ENCODE measurements at regions not wholly inside any gene's neighbourhood (a gene's known extent, or its start where the extent isn't known, plus 50 kb on each side); places are given as distances from the start of the nearest gene placed in this dataset.

- no peak for TF ChIP-seq PATZ1 (tag by site-specific recombination; IDR thresholded peaks at IDR 0.05)
Measured at GRCh38 chr18:29512203-29512602, 1335.3 kb upstream of the CDH2 start (continued).

- H3K36me3 ChIP-seq (ENCODE audit: control insufficient read depth in 2 of 2, insufficient read depth in 1 of 2, low read length in 2 of 2), result no peaks in the 10 kb centered on the region
- H3K4me3 ChIP-seq (ENCODE audit: low read depth, low read length), result no peak overlapping the region
- TF ChIP-seq ZNF514 (tag by site-specific recombination; IDR thresholded peaks at IDR 0.05), result no peak
- no peak for TF ChIP-seq HOXA7 (CRISPR knock-in tag; IDR thresholded peaks at IDR 0.05; ENCODE audit: borderline replicate concordance)
- no peak for TF ChIP-seq ZSCAN18 (tag by site-specific recombination; IDR thresholded peaks at IDR 0.05)
- TF ChIP-seq ZNF311 (tag by site-specific recombination; IDR thresholded peaks at IDR 0.05; ENCODE audit: borderline replicate concordance), result no peak
- no peak for TF ChIP-seq ZNF23 (tag by site-specific recombination; IDR thresholded peaks at IDR 0.05; ENCODE audit: borderline replicate concordance)
- no peak for TF ChIP-seq ZNF629 (tag by site-specific recombination; IDR thresholded peaks at IDR 0.05)
- no peak for TF ChIP-seq ZBTB48 (tag by site-specific recombination; IDR thresholded peaks at IDR 0.05)
- no peak for TF ChIP-seq ZNF223 (tag by site-specific recombination; IDR thresholded peaks at IDR 0.05)
- no peak for TF ChIP-seq ZNF274 (IDR thresholded peaks at IDR 0.05; ENCODE audit: low read length)
- TF ChIP-seq ZNF274 (tag by site-specific recombination; IDR thresholded peaks at IDR 0.05; ENCODE audit: borderline replicate concordance), result no peak
- ChIA-PET CTCF (interaction anchor here (1.6 kb wide), 1 partner anchor 540 kb away, joined by 4 read pairs; no protein-coding TSS in a partner anchor), POLR2A (no interaction called here)
- H3K27ac ChIP-seq (ENCODE audit: extremely low read depth, low read depth, low read length), result no peak overlapping the region
- no peaks in the 10 kb centered on the region for H3K4me1 ChIP-seq (ENCODE audit: control insufficient read depth, insufficient read depth, low read length)
- no peaks in the 10 kb centered on the region for H3K9me3 ChIP-seq (ENCODE audit: control insufficient read depth, insufficient read depth, low read depth, low read length)
Measured at GRCh38 chr18:29501952-29502351, 1325.0 kb upstream of the CDH2 start.

- Histone ChIP-seq H3K27ac (ENCODE audit: extremely low read depth, low read depth, low read length) (no peak overlapping the region), H3K4me3 (ENCODE audit: low read depth, low read length) (no peak overlapping the region), H3K4me1 (ENCODE audit: control insufficient read depth, insufficient read depth, low read length) (no peaks in the 10 kb centered on the region), H3K9me3 (ENCODE audit: control insufficient read depth, insufficient read depth, low read depth, low read length) (no peaks in the 10 kb centered on the region), H3K36me3 (ENCODE audit: control insufficient read depth in 2 of 2, insufficient read depth in 1 of 2, low read length in 2 of 2) (no peaks in the 10 kb centered on the region)
- CTCF ChIA-PET, result no interaction called here
- POLR2A ChIA-PET, result no interaction called here
- TF ChIP-seq REST (tag by site-specific recombination; IDR thresholded peaks at IDR 0.05) (no peak), ZNF350 (tag by site-specific recombination; IDR thresholded peaks at IDR 0.05) (no peak), KLF17 (tag by site-specific recombination; IDR thresholded peaks at IDR 0.05) (no peak), HOXA7 (CRISPR knock-in tag; IDR thresholded peaks at IDR 0.05; ENCODE audit: borderline replicate concordance) (no peak), ZNF664 (tag by site-specific recombination; IDR thresholded peaks at IDR 0.05) (no peak), HOXD13 (CRISPR knock-in tag; IDR thresholded peaks at IDR 0.05; ENCODE audit: borderline replicate concordance) (no peak), ZNF114 (tag by site-specific recombination; IDR thresholded peaks at IDR 0.05) (no peak), ZNF404 (tag by site-specific recombination; IDR thresholded peaks at IDR 0.05) (no peak), ZNF571 (tag by site-specific recombination; IDR thresholded peaks at IDR 0.05) (no peak), REPIN1 (tag by site-specific recombination; IDR thresholded peaks at IDR 0.05; ENCODE audit: low read depth) (no peak), ZNF292 (tag by site-specific recombination; IDR thresholded peaks at IDR 0.05; ENCODE audit: borderline replicate concordance, low read depth) (no peak), ZIC2 (tag by site-specific recombination; IDR thresholded peaks at IDR 0.05) (no peak), ZNF140 (tag by site-specific recombination; IDR thresholded peaks at IDR 0.05) (no peak)
- TF ChIP-seq, protein P1, sequence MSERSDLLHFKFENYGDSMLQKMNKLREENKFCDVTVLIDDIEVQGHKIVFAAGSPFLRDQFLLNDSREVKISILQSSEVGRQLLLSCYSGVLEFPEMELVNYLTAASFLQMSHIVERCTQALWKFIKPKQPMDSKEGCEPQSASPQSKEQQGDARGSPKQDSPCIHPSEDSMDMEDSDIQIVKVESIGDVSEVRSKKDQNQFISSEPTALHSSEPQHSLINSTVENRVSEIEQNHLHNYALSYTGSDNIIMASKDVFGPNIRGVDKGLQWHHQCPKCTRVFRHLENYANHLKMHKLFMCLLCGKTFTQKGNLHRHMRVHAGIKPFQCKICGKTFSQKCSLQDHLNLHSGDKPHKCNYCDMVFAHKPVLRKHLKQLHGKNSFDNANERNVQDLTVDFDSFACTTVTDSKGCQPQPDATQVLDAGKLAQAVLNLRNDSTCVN (tag by site-specific recombination; optimal IDR thresholded peaks at IDR 0.05), result no peak
- TF ChIP-seq, protein P2, sequence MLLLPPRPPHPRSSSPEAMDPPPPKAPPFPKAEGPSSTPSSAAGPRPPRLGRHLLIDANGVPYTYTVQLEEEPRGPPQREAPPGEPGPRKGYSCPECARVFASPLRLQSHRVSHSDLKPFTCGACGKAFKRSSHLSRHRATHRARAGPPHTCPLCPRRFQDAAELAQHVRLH (tag by site-specific recombination; IDR thresholded peaks at IDR 0.05), result no peak
Measured at GRCh38 chr18:29496152-29496680, 1319.3 kb upstream of the CDH2 start.
